ENCODE measurements at regions not wholly inside any gene's neighbourhood (a gene's known extent, or its start where the extent isn't known, plus 50 kb on each side); places are given as distances from the start of the nearest gene placed in this dataset.

DNA sequence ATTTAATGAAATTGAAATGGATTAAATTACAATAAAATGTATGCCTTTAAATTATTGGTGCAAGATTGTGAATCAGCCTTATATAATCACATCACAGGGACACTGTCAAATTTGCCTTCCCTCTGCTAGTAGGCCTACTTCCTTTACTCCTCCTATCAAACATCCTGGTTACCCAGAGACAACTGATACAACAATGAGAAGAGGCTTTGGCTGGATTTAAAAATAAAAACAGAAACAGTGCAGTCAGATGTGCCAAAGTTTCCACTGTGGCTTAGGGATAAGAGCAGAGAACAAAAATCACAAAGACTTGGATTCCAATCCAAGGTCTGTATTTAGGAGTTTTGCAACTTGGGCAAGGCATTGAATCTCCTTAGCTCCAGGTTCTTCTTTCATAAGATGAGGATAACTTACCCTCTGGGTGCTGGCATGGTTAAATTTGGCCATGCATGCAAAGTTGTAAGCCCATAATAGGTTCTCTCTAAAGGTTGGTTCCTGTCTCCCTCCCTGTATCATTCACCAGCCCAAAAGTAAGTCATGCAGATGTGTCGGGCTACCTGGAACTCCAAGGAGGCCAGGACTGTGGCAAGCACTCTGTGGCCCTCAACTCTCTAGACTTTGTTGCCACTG is 99.3 kb upstream of the LRATD1 start:
- DNase-seq (no peak), ATAC-seq (peak in 1 of 2 donors; percentile 39)
- in situ Hi-C loops (cut with MboI; ENCODE audit: low sequenced_read_pairs in 4 of 4) (no loop called here), intact Hi-C loops (cut with DNase I; ENCODE audit: low total_unique reads) (no loop called here)
- H3K4me3 ChIP-seq: no peak overlapping the region
- H3K27me3 ChIP-seq: no peaks in the 10 kb centered on the region
- no peak for TF ChIP-seq POLR2A (IDR thresholded peaks at IDR 0.05)
- no peak for TF ChIP-seq CTCF (IDR thresholded peaks at IDR 0.05 in 4 of 5, conservative IDR thresholded peaks at IDR 0.05 in 1 of 5)
- H3K27ac ChIP-seq: no peak overlapping the region
- H3K36me3 ChIP-seq: no peaks in the 10 kb centered on the region
- H3K4me1 ChIP-seq: no peaks in the 10 kb centered on the region
- H3K9me3 ChIP-seq: no peaks in the 10 kb centered on the region

- H3K4me3 ChIP-seq: no peak overlapping the region
- intact Hi-C loops (cut with DNase I; ENCODE audit: low total_unique reads) (no loop called here), in situ Hi-C loops (cut with MboI; ENCODE audit: low sequenced_read_pairs in 4 of 4) (no loop called here)
- no peaks in the 10 kb centered on the region for H3K27me3 ChIP-seq
- TF ChIP-seq CTCF (IDR thresholded peaks at IDR 0.05 in 4 of 5, conservative IDR thresholded peaks at IDR 0.05 in 1 of 5) (no peak), POLR2A (IDR thresholded peaks at IDR 0.05) (no peak)
- no peak overlapping the region for H3K27ac ChIP-seq
- ATAC-seq (no peak), DNase-seq (no peak)
- no peaks in the 10 kb centered on the region for H3K9me3 ChIP-seq
- no peaks in the 10 kb centered on the region for H3K36me3 ChIP-seq
- H3K4me1 ChIP-seq: no peaks in the 10 kb centered on the region
These were observed 97.4 kb upstream of the LRATD1 start for GRCh38 chr2:14535156-14535555.

GRCh38 chr2:14536976-14537375 is 95.5 kb upstream of the LRATD1 start:
- Histone ChIP-seq H3K27ac (no peak overlapping the region), H3K9me3 (no peaks in the 10 kb centered on the region), H3K27me3 (no peaks in the 10 kb centered on the region), H3K36me3 (no peaks in the 10 kb centered on the region), H3K4me1 (no peaks in the 10 kb centered on the region), H3K4me3 (no peak overlapping the region)
- TF ChIP-seq CTCF (IDR thresholded peaks at IDR 0.05 in 4 of 5, conservative IDR thresholded peaks at IDR 0.05 in 1 of 5) (no peak), POLR2A (IDR thresholded peaks at IDR 0.05) (no peak)
- no peak for DNase-seq
- no peak for ATAC-seq
- in situ Hi-C loops (cut with MboI; ENCODE audit: low sequenced_read_pairs in 4 of 4): no loop called here
- intact Hi-C loops (cut with DNase I; ENCODE audit: low total_unique reads): no loop called here

DNA sequence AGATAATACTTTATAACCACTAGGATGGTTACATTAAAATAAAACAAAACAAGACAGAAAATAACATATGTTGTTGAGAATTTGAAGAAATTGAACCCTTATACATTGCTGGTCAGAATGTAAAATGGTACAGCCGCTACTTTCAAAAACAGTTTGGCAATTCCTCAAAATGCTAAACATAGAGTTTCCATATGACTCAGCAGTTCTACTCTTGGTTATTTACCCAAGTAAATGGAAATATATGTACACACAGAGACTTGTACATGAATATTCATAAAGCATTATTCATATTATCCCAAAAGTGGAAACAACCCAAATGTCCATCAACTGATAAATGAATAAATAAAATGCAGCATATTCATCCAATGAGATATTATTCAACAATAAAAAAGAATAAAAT is 92.5 kb upstream of the LRATD1 start:
- H3K9me3 ChIP-seq: no peaks in the 10 kb centered on the region
- H3K4me3 ChIP-seq: no peak overlapping the region
- H3K27me3 ChIP-seq: no peaks in the 10 kb centered on the region
- no peaks in the 10 kb centered on the region for H3K36me3 ChIP-seq
- intact Hi-C loops (cut with DNase I; ENCODE audit: low total_unique reads) (no loop called here), in situ Hi-C loops (cut with MboI; ENCODE audit: low sequenced_read_pairs in 4 of 4) (no loop called here)
- TF ChIP-seq CTCF (IDR thresholded peaks at IDR 0.05 in 4 of 5, conservative IDR thresholded peaks at IDR 0.05 in 1 of 5) (no peak), POLR2A (IDR thresholded peaks at IDR 0.05) (no peak)
- H3K27ac ChIP-seq: no peak overlapping the region
- ATAC-seq (no peak), DNase-seq (no peak)
- H3K4me1 ChIP-seq: no peaks in the 10 kb centered on the region

GRCh38 chr2:14543284-14543683 is 89.2 kb upstream of the LRATD1 start:
- no peaks in the 10 kb centered on the region for H3K27me3 ChIP-seq
- no peaks in the 10 kb centered on the region for H3K4me1 ChIP-seq
- no peak overlapping the region for H3K27ac ChIP-seq
- DNase-seq: no peak
- ATAC-seq: no peak
- no peaks in the 10 kb centered on the region for H3K9me3 ChIP-seq
- H3K4me3 ChIP-seq: no peak overlapping the region
- intact Hi-C loops (cut with DNase I; ENCODE audit: low total_unique reads) (no loop called here), in situ Hi-C loops (cut with MboI; ENCODE audit: low sequenced_read_pairs in 4 of 4) (no loop called here)
- no peaks in the 10 kb centered on the region for H3K36me3 ChIP-seq
- no peak for TF ChIP-seq POLR2A (IDR thresholded peaks at IDR 0.05)
- no peak for TF ChIP-seq CTCF (IDR thresholded peaks at IDR 0.05 in 4 of 5, conservative IDR thresholded peaks at IDR 0.05 in 1 of 5)

Measured in gastrocnemius medialis (tissue), 4 donors.